Fibroblast of lung (primary cell): ENCODE measurements at regions not wholly inside any gene's neighbourhood (a gene's known extent, or its start where the extent isn't known, plus 50 kb on each side); places are given as distances from the start of the nearest gene placed in this dataset.
"Not testable (repeated sequence)": the region's sequence is repeated elsewhere in the genome, so short reads cannot be mapped to it uniquely, and the experiment has no call there.

Experiments used
- EZH2 ChIP-seq: IDR thresholded peaks from 2 replicates; pipeline ENCODE4 v1.5.1; 2012; ENCODE audit warnings: low read length, control low read depth, mild to moderate bottlenecking; ENCODE audit errors: missing control alignments
- TF ChIP-seq, protein P1 (sequence below), 2 donors: IDR thresholded peaks in 1 of 2; conservative IDR thresholded peaks in 1 of 2; 1 replicate in 1 of 2; 2 replicates in 1 of 2; pipeline ENCODE4 v1.5.1; 2011 to 2012; ENCODE audit warnings: low read length in 2 of 2, control low read depth in 1 of 2, inconsistent platforms in 1 of 2, low read depth in 1 of 2, mild to moderate bottlenecking in 1 of 2

DNA sequence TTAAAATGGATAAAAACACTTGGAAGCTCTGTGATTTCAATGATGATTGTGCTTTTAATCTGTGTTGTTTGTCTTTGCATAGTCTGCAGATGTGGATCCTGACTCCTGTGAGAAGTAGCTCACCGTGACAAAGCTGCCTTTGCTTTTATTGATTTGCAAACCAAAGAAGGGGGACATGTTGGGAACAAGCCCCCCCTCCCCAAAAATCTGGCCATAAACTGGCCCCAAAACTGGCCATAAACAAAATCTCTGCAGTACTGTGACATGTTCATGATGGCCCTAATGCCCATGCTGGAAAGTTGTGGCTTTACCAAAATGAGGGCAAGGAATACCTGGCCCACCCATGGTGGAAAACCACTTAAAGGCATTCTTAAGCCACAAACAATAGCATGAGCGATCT is 202.4 kb downstream of the YTHDC2 start:
- TF ChIP-seq, protein P1, sequence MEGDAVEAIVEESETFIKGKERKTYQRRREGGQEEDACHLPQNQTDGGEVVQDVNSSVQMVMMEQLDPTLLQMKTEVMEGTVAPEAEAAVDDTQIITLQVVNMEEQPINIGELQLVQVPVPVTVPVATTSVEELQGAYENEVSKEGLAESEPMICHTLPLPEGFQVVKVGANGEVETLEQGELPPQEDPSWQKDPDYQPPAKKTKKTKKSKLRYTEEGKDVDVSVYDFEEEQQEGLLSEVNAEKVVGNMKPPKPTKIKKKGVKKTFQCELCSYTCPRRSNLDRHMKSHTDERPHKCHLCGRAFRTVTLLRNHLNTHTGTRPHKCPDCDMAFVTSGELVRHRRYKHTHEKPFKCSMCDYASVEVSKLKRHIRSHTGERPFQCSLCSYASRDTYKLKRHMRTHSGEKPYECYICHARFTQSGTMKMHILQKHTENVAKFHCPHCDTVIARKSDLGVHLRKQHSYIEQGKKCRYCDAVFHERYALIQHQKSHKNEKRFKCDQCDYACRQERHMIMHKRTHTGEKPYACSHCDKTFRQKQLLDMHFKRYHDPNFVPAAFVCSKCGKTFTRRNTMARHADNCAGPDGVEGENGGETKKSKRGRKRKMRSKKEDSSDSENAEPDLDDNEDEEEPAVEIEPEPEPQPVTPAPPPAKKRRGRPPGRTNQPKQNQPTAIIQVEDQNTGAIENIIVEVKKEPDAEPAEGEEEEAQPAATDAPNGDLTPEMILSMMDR (conservative IDR thresholded peaks at IDR 0.05 in 1 of 2, IDR thresholded peaks at IDR 0.05 in 1 of 2; ENCODE audit: low read depth in 1 of 2, low read length in 2 of 2) = not testable (repeated sequence)
- TF ChIP-seq EZH2 = not testable (repeated sequence)
